Pancreas (tissue), 10 donors: ENCODE measurements at regions not wholly inside any gene's neighbourhood (a gene's known extent, or its start where the extent isn't known, plus 50 kb on each side); places are given as distances from the start of the nearest gene placed in this dataset.

Experiments used
- ATAC-seq, 4 donors: fragments of 200-7000 bp; cut with Tn5 transposase; one replicate each; pipeline versions ENCODE4 v1.8.0 to v1.9.1; 2020; ENCODE audit warnings: mild to moderate bottlenecking in 4 of 4, moderate library complexity in 4 of 4
- DNase-seq, 6 donors: peaks; one replicate each; pipeline ENCODE4 v3.0.0-alpha.2; 2020
- FAIRE-seq: peaks from 2 replicates; lab custom pipeline; 2012; peaks lifted over from hg19 to GRCh38; lab: Jason Lieb, UNC
- H3K27ac ChIP-seq, 4 donors: fragments of 200-600 bp; sonication (generic); 1 replicate in 3 of 4; 2 replicates in 1 of 4; pipeline versions ENCODE4 v1.5.0 to v1.8.0; 2020
- H3K27me3 ChIP-seq, 4 donors: fragments of 200-600 bp; one replicate each; pipeline ENCODE4 v1.8.0; 2021
- H3K36me3 ChIP-seq, 3 donors: fragments of 200-600 bp; sonication (generic) in 1 of 3; one replicate each; pipeline versions ENCODE4 v1.5.0 to v1.8.0; 2020 to 2021
- H3K4me1 ChIP-seq, 3 donors: fragments of 200-600 bp; one replicate each; pipeline ENCODE4 v1.8.0; 2021
- H3K4me3 ChIP-seq, 4 donors: fragments of 200-600 bp; sonication (generic) in 2 of 4; one replicate each; pipeline versions ENCODE4 v1.5.0 to v1.8.0; 2020 to 2021
- H3K9me3 ChIP-seq, 4 donors: fragments of 200-600 bp; one replicate each; pipeline ENCODE4 v1.8.0; 2021
- CTCF ChIP-seq, 4 donors: fragments of 200-600 bp; sonication (generic) in 3 of 4; IDR thresholded peaks; one replicate each; pipeline versions ENCODE4 v1.5.0 to v1.8.0; 2021; ENCODE audit warnings: antibody characterized with exemption in 4 of 4
- WGBS, 2 donors: extraction: QIAGEN DNeasy Blood & Tissue Kit; methylation state at CpG; one replicate each; pipeline ENCODE4 v1.1.7; 2013; 5-methylcytosine and 5-hydroxymethylcytosine counted together
- intact Hi-C, 3 donors: fragments of 100-400 bp; cut with DNase I; formaldehyde crosslinking; loops; one replicate each; pipeline versions ENCODE4 v1.11.1 to v1.14.2; 2022
- donor health status: healthy with polysubstance abuse.
- donor health status: DM: no; HTN: no; CAD: no; lungs with moderate emphysema.
- donor health status: DM: no; HTN: no; CAD: no.
- donor health status: control.
- donor health status: control.
- donor health status: Bipolar disorder and iron deficiency.
- donor health status: DM: yes; HTN: yes; CAD: no.
- donor health status: DM: no; HTN: no; CAD: no.
- donor health status: DM: no; HTN: no; CAD: no.
- donor health status: DM: yes; HTN: yes; CAD: no.

- FAIRE-seq (no peak), ATAC-seq (no peak), DNase-seq (no peak)
- H3K4me3 ChIP-seq, result no peak overlapping the region
- no peak for TF ChIP-seq CTCF (IDR thresholded peaks at IDR 0.05)
- no peaks in the 10 kb centered on the region for H3K27me3 ChIP-seq
- H3K9me3 ChIP-seq, result no peaks in the 10 kb centered on the region
- no peak overlapping the region for H3K27ac ChIP-seq
- intact Hi-C loops, result no loop called here
- 50% methylated on average over 3 of the region's 3 CpGs for WGBS, 2 donors
- no peaks in the 10 kb centered on the region for H3K4me1 ChIP-seq
- H3K36me3 ChIP-seq, result no peaks in the 10 kb centered on the region
Observed at GRCh38 chr3:30271781-30272180, 334.6 kb upstream of the TGFBR2 start.

- no peak for ATAC-seq
- TF ChIP-seq CTCF (IDR thresholded peaks at IDR 0.05), result no peak
- Histone ChIP-seq H3K27me3 (no peaks in the 10 kb centered on the region), H3K9me3 (no peaks in the 10 kb centered on the region), H3K4me1 (no peaks in the 10 kb centered on the region), H3K27ac (no peak overlapping the region), H3K36me3 (no peaks in the 10 kb centered on the region), H3K4me3 (no peak overlapping the region)
- DNase-seq, result no peak
- intact Hi-C loops, result no loop called here
- FAIRE-seq, result no peak
- 65 to 68% methylated on average over 2 of the region's 2 CpGs for WGBS, 2 donors
Observed at GRCh38 chr3:30273304-30274072, 332.9 kb upstream of the TGFBR2 start.

DNA sequence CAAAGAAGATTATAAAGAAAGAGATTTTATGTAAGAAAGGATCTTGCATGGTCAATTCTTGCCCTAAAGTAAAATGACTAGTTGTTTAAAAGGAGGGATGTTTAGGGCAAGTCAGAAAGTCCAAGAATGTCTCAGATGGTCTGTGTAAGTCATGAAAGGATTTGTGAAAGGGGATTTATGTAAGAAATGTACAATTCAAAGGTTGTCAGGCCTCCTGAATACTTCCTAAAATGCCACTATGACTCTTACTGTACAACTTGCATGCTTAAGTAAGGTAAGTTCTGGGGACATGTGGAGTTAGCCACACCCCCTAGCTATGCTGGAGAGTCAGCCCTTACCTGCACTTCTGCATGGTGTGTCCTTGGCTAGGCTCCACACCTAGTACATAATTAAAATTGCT, 328.9 kb upstream of the TGFBR2 start:
- no peak for TF ChIP-seq CTCF (IDR thresholded peaks at IDR 0.05)
- H3K4me1 ChIP-seq, result no peaks in the 10 kb centered on the region
- ATAC-seq (no peak), DNase-seq (no peak), FAIRE-seq (no peak)
- H3K36me3 ChIP-seq, result no peaks in the 10 kb centered on the region
- no peaks in the 10 kb centered on the region for H3K9me3 ChIP-seq
- H3K27me3 ChIP-seq, result no peaks in the 10 kb centered on the region
- no peak overlapping the region for H3K4me3 ChIP-seq
- intact Hi-C loops, result no loop called here
- H3K27ac ChIP-seq, result no peak overlapping the region

GRCh38 chr3:30281526-30281925, 324.9 kb upstream of the TGFBR2 start:
- no peaks in the 10 kb centered on the region for H3K9me3 ChIP-seq
- FAIRE-seq (no peak), DNase-seq (no peak), ATAC-seq (no peak)
- no peaks in the 10 kb centered on the region for H3K36me3 ChIP-seq
- intact Hi-C loops, result no loop called here
- H3K4me3 ChIP-seq, result no peak overlapping the region
- H3K27me3 ChIP-seq, result no peaks in the 10 kb centered on the region
- no peak for TF ChIP-seq CTCF (IDR thresholded peaks at IDR 0.05)
- 69 to 77% methylated on average over 1 of the region's 1 CpG for WGBS, 2 donors
- peaks cover 0 to 14% (median 11%) of the 10 kb centered on the region in 3 donors for H3K4me1 ChIP-seq
- H3K27ac ChIP-seq, result no peak overlapping the region

- no peaks in the 10 kb centered on the region for H3K27me3 ChIP-seq
- H3K9me3 ChIP-seq, result no peaks in the 10 kb centered on the region
- no peaks in the 10 kb centered on the region for H3K36me3 ChIP-seq
- WGBS, 2 donors, result 69 to 80% methylated on average over 3 of the region's 3 CpGs
- no peak overlapping the region for H3K27ac ChIP-seq
- no peak for DNase-seq
- intact Hi-C loops, result no loop called here
- FAIRE-seq, result no peak
- no peak for TF ChIP-seq CTCF (IDR thresholded peaks at IDR 0.05)
- H3K4me1 ChIP-seq, result peaks cover 0 to 19% (median 17%) of the 10 kb centered on the region in 3 donors
- ATAC-seq, result no peak
- no peak overlapping the region for H3K4me3 ChIP-seq
Observed at GRCh38 chr3:30282154-30282696, 324.2 kb upstream of the TGFBR2 start.
